HCT116 (cell line): ENCODE measurements at regions not wholly inside any gene's neighbourhood (a gene's known extent, or its start where the extent isn't known, plus 50 kb on each side); places are given as distances from the start of the nearest gene placed in this dataset.

Source experiments
- ATAC-seq: fragments of 200-7000 bp; cut with Tn5 transposase; 2 replicates; pipeline ENCODE4 v1.9.1; 2020; ENCODE audit warnings: mild to moderate bottlenecking, moderate library complexity
- BruUV-seq: library from RNA; stranded (reverse); fragments of 400-500 nt; replicated peaks from 2 replicates; lab custom pipeline; 2021; lab: Mats Ljungman, UMichigan
- CTCF ChIA-PET: fragments of 300-600 bp; sonication (Branson Sonifier 250); formaldehyde crosslinking; loops from one replicate; lab custom pipeline; 2021; ENCODE audit warnings: antibody characterized with exemption; lab: Charles Lee
- POLR2A ChIA-PET: fragments of 300-600, 350-600 bp; sonication (Branson Sonifier 250); formaldehyde crosslinking; loops from one replicate; lab custom pipeline; 2021; ENCODE audit warnings: antibody characterized with exemption; lab: Charles Lee
- RAD21 ChIA-PET, 2 experiments: fragments of 300-600 bp; sonication (Branson Sonifier 250); formaldehyde crosslinking; loops; one replicate each; lab custom pipeline; 2023; ENCODE audit warnings: low total read pairs in 2 of 2; ENCODE audit not compliant: uncharacterized antibody in 2 of 2, unreplicated experiment in 2 of 2, low non-redundant PET in 1 of 2; lab: Charles Lee
- DNase-seq: peaks from one replicate; pipeline ENCODE4 v3.0.0-alpha.2; 2010; ENCODE audit warnings: low read depth, low spot score
- H2AFZ ChIP-seq: fragments of 200-600 bp; shearing (Covaris generic), sonication (generic); 2 replicates; pipeline ENCODE4 v1.6.1; 2017; ENCODE audit warnings: low read depth, mixed run types, mixed read lengths, antibody characterized with exemption, low read length; ENCODE audit not compliant: poor library complexity, severe bottlenecking
- H3K27ac ChIP-seq: 2 replicates; pipeline ENCODE4 v1.5.1; 2012; ENCODE audit warnings: low read depth, low read length
- H3K27me3 ChIP-seq: fragments of 200-600 bp; sonication (generic); 2 replicates; pipeline ENCODE4 v1.6.1; 2016; ENCODE audit warnings: mixed run types, low read length, mixed read lengths; ENCODE audit not compliant: insufficient read depth
- H3K36me3 ChIP-seq, 2 experiments: fragments of 200-500 bp in 1 of 2; fragments of 200-600 bp in 1 of 2; sonication (Bioruptor generic) in 1 of 2; sonication (generic) in 1 of 2; 2 replicates each; pipeline versions ENCODE4 v1.5.1 to v1.6.1; 2014 to 2016; ENCODE audit warnings: low read length in 2 of 2, inconsistent platforms in 1 of 2, mixed read lengths in 1 of 2, mixed run types in 1 of 2; ENCODE audit not compliant: insufficient read depth in 2 of 2, control insufficient read depth in 1 of 2
- H3K4me1 ChIP-seq, 2 experiments: fragments of 200-600 bp in 1 of 2; sonication (generic) in 1 of 2; 2 replicates each; pipeline versions ENCODE4 v1.5.1 to v1.6.1; 2012 to 2017; ENCODE audit warnings: low read length in 2 of 2, inconsistent platforms in 1 of 2, mild to moderate bottlenecking in 1 of 2, mixed read lengths in 1 of 2, mixed run types in 1 of 2, moderate library complexity in 1 of 2; ENCODE audit not compliant: insufficient read depth in 2 of 2, control insufficient read depth in 1 of 2
- H3K4me2 ChIP-seq: fragments of 200-600 bp; sonication (generic); 2 replicates; pipeline ENCODE4 v1.6.1; 2017; ENCODE audit warnings: mixed run types, low read length, mixed read lengths
- H3K4me3 ChIP-seq, 2 experiments: fragments of 200-600 bp in 1 of 2; sonication (generic) in 1 of 2; replicated peaks in 1 of 2; 2 replicates each; pipeline ENCODE4 v1.5.1; 2011 to 2016; ENCODE audit warnings: low read length in 2 of 2, control low read depth in 1 of 2, low read depth in 1 of 2, mild to moderate bottlenecking in 1 of 2, mixed read lengths in 1 of 2, mixed run types in 1 of 2
- H3K79me2 ChIP-seq: fragments of 200-600 bp; sonication (generic); 2 replicates; pipeline ENCODE4 v1.6.1; 2017; ENCODE audit warnings: mild to moderate bottlenecking, mixed run types, low read length, moderate library complexity, mixed read lengths; ENCODE audit not compliant: insufficient read depth
- H3K9ac ChIP-seq: fragments of 200-600 bp; sonication (generic); 2 replicates; pipeline ENCODE4 v1.6.1; 2016; ENCODE audit warnings: low read length, mixed read lengths
- H3K9me2 ChIP-seq: fragments of 200-600 bp; sonication (generic), shearing (Covaris generic); 2 replicates; pipeline ENCODE4 v1.6.1; 2017; ENCODE audit warnings: mixed run types, mild to moderate bottlenecking, moderate library complexity; ENCODE audit not compliant: insufficient read depth
- H3K9me3 ChIP-seq, 2 experiments: fragments of 200-500 bp in 1 of 2; fragments of 200-600 bp in 1 of 2; sonication (Bioruptor generic) in 1 of 2; sonication (generic) in 1 of 2; 2 replicates each; pipeline ENCODE4 v1.6.1; 2014 to 2017; ENCODE audit warnings: low read length in 2 of 2, mixed read lengths in 2 of 2, inconsistent platforms in 1 of 2, low read depth in 1 of 2, mild to moderate bottlenecking in 1 of 2, mixed run types in 1 of 2, moderate library complexity in 1 of 2; ENCODE audit not compliant: control insufficient read depth in 1 of 2, insufficient read depth in 1 of 2
- H4K20me1 ChIP-seq: fragments of 200-600 bp; sonication (generic), shearing (Covaris generic); 2 replicates; pipeline ENCODE4 v1.6.1; 2017; ENCODE audit warnings: mixed run types, mild to moderate bottlenecking, moderate library complexity; ENCODE audit not compliant: insufficient read depth
- CEBPB ChIP-seq: IDR thresholded peaks from 2 replicates; pipeline ENCODE4 v1.6.1; 2012; ENCODE audit warnings: low read depth
- EZH2 ChIP-seq: fragments of 200-600 bp; sonication (generic); IDR thresholded peaks from 2 replicates; pipeline ENCODE4 v1.6.1; 2017; ENCODE audit warnings: antibody characterized with exemption, mixed run types
- FOSL1 ChIP-seq: IDR thresholded peaks from 2 replicates; pipeline ENCODE4 v1.6.1; 2012; ENCODE audit warnings: low read depth
- JUND ChIP-seq: IDR thresholded peaks from 2 replicates; pipeline ENCODE4 v1.6.1; 2012
- POLR2A ChIP-seq: IDR thresholded peaks from 2 replicates; pipeline ENCODE4 v1.7.0; 2011; ENCODE audit warnings: borderline replicate concordance; ENCODE audit not compliant: insufficient read depth, insufficient read length; ENCODE audit errors: extremely low read depth
- SIN3A ChIP-seq: IDR thresholded peaks from 2 replicates; pipeline ENCODE4 v1.6.1; 2012; ENCODE audit warnings: low read depth
- SRF ChIP-seq: IDR thresholded peaks from 2 replicates; pipeline ENCODE4 v1.6.1; 2012; ENCODE audit warnings: low read depth
- TCF7L2 ChIP-seq: IDR thresholded peaks from 2 replicates; pipeline ENCODE4 v1.7.0; 2011; ENCODE audit warnings: borderline replicate concordance, inconsistent platforms; ENCODE audit not compliant: insufficient read depth, insufficient read length; ENCODE audit errors: extremely low read depth
- YY1 ChIP-seq: IDR thresholded peaks from 2 replicates; pipeline ENCODE4 v1.6.1; 2011; ENCODE audit warnings: low read length, low read depth, moderate library complexity, mild to moderate bottlenecking; ENCODE audit not compliant: insufficient replicate concordance; ENCODE audit errors: extremely low read depth
- ZFX ChIP-seq: fragments of 450-650 bp; IDR thresholded peaks from 2 replicates; pipeline ENCODE4 v1.6.1; 2017
- intact Hi-C: fragments of 100-400 bp; cut with micrococcal nuclease; formaldehyde crosslinking; loops from 2 replicates; pipeline ENCODE4 v1.10.0; 2022
- TF ChIP-seq, protein P1 (sequence below): IDR thresholded peaks from 2 replicates; pipeline ENCODE4 v1.6.1; 2012; ENCODE audit warnings: low read depth
- TF ChIP-seq, protein P2 (sequence below): IDR thresholded peaks from 2 replicates; pipeline ENCODE4 v1.6.1; 2011; ENCODE audit warnings: mild to moderate bottlenecking, low read length, moderate library complexity; ENCODE audit not compliant: insufficient replicate concordance; ENCODE audit errors: extremely low read depth
- TF ChIP-seq, protein P3 (sequence below): IDR thresholded peaks from 2 replicates; pipeline ENCODE4 v1.6.1; 2012

DNA sequence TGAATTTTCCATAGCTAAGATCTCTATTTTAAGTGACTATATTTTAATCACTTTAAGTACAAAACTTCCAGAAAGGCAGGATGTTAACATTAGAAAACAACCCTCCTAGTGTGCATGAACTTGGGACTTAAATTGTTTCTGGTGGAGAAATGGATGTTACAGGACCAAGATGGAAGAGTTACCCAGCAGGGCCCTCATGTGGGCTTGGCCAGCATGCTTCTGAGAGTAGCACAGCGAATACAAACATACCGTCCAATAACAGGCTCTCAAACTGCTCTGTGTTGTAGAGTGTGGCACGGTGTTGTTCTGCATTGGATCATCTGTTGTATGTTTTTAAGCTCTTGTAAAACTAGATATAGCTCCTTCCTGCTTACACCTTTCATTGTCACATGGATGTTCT, 346.1 kb upstream of the SMIM21 start:
- Histone ChIP-seq H3K79me2 (no peaks in the 10 kb centered on the region), H3K27ac (no peak overlapping the region), H2AFZ (no peak overlapping the region), H3K9me2 (no peaks in the 10 kb centered on the region), H3K9me3 (no peaks in the 10 kb centered on the region), H3K9ac (no peak overlapping the region), H3K4me2 (no peak overlapping the region), H3K4me3 (no peak overlapping the region), H3K27me3 (peaks cover 9% of the 10 kb centered on the region; the same call in 1 of the 2 replicates), H4K20me1 (no peaks in the 10 kb centered on the region), H3K4me1 (no peaks in the 10 kb centered on the region), H3K36me3 (no peaks in the 10 kb centered on the region)
- ChIA-PET POLR2A (no interaction called here), RAD21 (no interaction called here), CTCF (no interaction called here)
- DNase-seq (no peak), ATAC-seq (no peak)
- intact Hi-C loops, result no loop called here
- no TSS peak for BruUV-seq
- TF ChIP-seq, protein P1, sequence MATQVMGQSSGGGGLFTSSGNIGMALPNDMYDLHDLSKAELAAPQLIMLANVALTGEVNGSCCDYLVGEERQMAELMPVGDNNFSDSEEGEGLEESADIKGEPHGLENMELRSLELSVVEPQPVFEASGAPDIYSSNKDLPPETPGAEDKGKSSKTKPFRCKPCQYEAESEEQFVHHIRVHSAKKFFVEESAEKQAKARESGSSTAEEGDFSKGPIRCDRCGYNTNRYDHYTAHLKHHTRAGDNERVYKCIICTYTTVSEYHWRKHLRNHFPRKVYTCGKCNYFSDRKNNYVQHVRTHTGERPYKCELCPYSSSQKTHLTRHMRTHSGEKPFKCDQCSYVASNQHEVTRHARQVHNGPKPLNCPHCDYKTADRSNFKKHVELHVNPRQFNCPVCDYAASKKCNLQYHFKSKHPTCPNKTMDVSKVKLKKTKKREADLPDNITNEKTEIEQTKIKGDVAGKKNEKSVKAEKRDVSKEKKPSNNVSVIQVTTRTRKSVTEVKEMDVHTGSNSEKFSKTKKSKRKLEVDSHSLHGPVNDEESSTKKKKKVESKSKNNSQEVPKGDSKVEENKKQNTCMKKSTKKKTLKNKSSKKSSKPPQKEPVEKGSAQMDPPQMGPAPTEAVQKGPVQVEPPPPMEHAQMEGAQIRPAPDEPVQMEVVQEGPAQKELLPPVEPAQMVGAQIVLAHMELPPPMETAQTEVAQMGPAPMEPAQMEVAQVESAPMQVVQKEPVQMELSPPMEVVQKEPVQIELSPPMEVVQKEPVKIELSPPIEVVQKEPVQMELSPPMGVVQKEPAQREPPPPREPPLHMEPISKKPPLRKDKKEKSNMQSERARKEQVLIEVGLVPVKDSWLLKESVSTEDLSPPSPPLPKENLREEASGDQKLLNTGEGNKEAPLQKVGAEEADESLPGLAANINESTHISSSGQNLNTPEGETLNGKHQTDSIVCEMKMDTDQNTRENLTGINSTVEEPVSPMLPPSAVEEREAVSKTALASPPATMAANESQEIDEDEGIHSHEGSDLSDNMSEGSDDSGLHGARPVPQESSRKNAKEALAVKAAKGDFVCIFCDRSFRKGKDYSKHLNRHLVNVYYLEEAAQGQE, result no peak
- no peak for TF ChIP-seq ZFX
- no peak for TF ChIP-seq FOSL1
- no peak for TF ChIP-seq TCF7L2
- TF ChIP-seq, protein P2, sequence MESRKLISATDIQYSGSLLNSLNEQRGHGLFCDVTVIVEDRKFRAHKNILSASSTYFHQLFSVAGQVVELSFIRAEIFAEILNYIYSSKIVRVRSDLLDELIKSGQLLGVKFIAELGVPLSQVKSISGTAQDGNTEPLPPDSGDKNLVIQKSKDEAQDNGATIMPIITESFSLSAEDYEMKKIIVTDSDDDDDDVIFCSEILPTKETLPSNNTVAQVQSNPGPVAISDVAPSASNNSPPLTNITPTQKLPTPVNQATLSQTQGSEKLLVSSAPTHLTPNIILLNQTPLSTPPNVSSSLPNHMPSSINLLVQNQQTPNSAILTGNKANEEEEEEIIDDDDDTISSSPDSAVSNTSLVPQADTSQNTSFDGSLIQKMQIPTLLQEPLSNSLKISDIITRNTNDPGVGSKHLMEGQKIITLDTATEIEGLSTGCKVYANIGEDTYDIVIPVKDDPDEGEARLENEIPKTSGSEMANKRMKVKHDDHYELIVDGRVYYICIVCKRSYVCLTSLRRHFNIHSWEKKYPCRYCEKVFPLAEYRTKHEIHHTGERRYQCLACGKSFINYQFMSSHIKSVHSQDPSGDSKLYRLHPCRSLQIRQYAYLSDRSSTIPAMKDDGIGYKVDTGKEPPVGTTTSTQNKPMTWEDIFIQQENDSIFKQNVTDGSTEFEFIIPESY, result no peak
- no peak for TF ChIP-seq SIN3A
- TF ChIP-seq SRF, result no peak
- TF ChIP-seq EZH2, result no peak
- no peak for TF ChIP-seq POLR2A
- TF ChIP-seq, protein P3, sequence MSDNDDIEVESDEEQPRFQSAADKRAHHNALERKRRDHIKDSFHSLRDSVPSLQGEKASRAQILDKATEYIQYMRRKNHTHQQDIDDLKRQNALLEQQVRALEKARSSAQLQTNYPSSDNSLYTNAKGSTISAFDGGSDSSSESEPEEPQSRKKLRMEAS, result no peak
- no peak for TF ChIP-seq CEBPB
- TF ChIP-seq JUND, result no peak
- TF ChIP-seq YY1, result no peak
